AML-193 (cell line): ENCODE measurements at regions not wholly inside any gene's neighbourhood (a gene's known extent, or its start where the extent isn't known, plus 50 kb on each side); places are given as distances from the start of the nearest gene placed in this dataset.

Experiments
- DNase-seq, 2 experiments: peaks; one replicate each; lab custom pipeline; 2025; lab: John Stamatoyannopoulos, UW

DNA sequence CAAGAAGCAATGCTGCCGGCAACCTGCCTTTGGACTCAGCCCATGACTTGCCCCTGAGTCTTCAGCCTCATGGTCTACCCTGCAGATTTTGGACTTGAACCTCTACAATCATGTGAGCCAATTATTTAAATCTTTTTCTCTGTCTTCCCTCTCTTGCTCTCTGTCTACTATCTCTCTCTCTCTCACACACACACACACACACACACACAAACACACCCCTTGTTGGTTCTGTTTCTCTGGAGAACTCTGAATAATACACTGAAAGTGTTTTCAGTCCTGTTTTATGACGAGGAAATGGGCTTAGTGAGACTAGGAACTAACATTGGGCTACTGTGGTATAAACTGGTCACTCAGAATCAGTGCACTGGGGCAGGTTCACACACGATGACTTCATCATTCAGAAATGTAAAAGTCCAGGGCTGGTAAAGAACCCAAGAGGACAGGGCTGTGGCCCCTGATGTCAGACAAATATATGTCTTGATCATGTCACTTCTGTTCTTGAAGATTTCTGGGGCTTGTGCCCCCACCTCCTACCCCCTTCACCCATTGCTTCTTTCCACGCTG lies 266.1 kb upstream of the SIX2 start:
- DNase-seq, result no peak

DNA sequence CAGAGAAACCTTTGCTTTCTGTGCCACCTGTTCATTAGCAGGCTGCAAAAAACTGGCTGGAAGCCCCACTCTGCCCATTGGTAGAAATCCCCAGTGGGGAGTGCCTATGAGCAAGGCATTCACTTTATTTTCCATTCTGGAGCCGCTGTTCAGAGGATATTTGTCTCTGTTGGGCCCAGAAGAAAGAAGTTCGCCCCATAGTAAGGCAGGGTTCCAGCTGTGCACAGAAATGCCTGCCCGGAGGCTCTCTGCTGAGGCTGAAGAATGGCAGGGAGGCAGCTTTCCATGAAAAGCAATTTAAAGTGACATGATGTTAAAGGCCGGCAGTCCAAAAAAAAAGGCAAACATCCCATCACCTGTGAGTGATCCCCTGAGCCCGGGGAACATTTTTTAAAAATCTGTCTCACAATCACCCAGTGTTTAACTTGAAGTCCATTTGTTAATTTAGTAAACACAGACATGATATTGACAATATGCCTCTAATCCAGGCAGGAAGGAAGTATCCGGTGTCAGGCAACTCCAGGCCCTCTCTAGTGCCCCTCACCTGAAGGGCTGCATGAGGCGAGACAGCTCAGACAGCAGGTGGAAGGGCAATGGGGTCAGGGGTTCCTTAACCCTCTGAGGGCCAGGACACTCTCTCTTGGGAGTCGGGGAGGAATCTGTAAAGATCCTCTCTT lies 265.1 kb upstream of the SIX2 start:
- DNase-seq, result no peak

DNA sequence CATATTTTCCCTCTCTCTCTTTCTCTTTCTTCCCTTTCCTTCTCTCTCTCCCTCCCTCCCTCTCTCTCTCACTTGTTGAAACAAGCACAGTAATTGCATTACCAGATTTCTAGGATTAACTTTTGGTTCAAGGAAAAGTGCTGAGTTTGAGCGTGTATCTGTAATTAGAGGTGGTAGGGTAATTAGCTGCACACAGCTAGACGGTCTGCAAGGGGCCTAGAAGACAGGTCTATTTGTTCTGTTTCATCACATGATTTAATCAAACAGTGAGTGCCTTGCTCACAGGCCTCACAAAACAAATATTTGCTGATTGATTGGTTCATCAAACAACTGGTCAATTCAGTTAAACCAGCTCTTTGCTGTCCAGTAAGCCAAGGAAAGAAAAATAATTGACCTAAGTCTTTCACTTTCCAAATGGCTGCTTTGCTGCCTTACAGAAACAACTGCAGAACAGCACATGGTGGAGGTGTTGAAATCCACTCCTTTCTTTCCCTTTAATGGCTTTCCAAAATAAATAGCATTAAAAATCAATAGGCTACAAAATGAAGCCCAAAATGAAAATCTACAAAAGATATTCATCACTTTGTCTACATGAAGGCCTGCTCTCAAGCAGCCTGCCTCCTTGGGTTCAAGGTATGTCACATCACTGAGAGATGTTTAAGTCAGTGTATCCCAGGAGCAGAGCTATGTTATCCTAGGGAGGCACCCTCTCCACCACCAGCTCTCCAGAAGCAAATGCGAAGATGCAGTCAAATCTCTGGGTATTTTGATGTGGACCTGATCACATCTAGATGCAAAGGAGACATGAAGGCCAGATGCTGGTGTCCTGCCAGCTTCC lies 264.4 kb upstream of the SIX2 start:
- DNase-seq, result no peak

DNA sequence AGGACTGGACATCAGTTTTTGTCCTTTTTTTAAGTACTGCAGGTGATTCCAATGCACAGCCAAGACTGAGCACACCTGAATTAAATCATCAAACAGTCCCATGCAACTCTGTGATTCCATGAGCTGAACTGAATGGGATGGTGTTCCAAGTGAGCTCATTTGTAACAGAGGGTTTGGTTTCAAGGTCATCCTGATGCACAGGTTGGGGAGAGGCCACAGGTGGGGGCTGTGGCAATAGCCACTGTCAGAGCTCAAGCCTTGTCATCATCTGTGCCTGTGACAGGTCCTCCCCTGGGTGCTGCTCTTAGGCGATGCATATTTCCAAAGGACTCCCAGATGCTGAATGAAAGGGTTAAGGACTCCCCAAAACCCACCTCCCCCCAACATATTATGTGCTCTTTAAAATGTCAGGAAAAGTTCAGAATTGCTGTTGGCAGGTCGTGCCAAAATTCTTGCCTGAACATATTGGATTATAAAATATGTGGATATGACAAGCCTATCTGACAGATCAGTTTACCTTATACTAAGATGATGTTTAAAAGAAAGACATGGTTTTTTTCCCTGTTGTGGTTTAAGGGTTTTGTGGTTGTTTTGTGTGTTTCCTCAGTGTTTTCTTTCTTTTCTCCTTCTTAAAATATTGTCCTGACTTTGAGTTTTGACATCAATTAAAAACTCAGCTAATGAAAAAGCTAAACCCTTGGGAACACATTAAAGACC lies 263.5 kb upstream of the SIX2 start:
- DNase-seq, result no peak

DNA sequence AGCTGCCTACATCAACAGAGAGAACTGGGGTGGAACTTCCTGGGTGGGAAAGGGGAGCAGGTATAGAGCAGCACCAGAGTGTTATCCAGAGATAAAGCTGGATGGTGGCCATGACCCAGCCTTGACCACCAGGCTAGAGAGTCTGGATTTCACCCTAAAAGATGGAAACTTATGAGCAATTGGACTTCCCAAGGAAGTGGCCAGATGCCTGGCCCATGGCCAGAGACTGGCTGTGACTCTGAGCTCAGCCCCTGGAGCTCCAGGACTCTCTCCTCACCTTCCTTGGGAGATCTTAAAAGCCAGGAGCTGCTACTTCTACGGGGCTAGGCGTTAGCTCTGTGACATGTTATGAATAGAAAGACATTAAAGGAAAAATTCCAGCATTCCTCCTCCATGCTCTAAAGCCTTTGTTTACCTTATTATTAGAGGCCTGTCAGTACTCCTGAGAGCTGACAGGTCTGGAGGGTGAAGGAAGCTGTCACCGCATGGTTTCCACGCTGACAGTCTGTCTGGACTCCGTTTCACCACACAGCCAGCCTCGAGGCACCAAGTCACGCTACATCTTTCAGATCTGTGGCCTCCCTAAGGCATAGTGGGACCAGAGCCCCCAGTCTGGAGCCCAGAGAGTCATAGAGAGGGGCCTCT lies 260.0 kb upstream of the SIX2 start:
- no peak for DNase-seq

DNA sequence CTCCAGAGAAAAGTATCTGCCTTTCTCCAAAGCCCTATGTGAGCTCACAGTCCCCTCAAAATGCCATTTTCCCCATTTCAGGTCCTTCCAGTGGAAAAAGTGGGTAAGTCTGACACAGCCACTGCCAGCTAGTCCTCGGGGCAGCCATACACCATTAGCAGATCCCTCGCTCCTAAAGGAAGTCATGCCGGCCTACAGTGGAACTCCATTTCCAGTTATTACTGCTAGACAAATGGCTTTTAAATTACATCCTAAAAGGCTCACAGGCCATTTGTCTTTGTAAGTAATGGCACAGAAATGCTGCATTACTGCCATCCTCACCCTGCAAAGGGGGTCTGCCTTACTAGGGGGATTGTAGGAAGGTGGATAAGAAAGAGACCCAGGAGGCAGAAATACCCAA lies 259.4 kb upstream of the SIX2 start:
- no peak for DNase-seq

DNA sequence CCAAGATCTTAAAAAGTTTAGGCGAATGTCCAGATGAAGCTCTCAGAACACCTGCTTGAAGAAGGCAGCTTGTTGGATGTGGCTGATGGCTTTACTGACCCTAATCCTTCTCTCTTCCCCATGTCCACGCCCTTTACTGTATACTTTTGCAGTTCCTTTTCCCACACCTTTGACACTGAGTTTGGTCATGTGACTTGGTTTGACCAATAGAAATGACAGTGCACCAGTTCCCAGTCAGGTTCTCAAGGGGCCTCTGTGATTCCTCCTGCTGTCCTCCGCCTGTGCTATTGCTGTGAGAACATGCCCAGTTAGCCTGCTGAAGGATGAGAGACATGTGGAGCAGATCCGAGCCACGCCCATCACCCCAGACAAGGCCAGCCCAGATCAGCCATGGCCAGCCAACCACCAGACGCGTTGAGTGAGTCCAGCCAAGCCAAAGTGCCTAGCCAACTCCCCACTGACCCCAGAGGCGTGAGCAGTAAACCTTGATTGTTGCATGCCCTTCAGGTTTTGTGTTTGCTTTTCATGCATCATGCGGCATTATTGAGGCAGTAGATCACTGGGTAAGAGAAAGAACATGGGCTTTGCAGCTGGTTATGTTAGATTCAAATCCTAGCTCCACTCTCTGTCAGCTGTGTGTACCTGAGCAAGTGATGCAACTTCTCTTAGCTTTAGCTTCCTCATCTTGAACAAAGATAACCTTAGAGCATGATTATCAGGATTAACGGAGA lies 258.0 kb upstream of the SIX2 start:
- DNase-seq, result no peak

DNA sequence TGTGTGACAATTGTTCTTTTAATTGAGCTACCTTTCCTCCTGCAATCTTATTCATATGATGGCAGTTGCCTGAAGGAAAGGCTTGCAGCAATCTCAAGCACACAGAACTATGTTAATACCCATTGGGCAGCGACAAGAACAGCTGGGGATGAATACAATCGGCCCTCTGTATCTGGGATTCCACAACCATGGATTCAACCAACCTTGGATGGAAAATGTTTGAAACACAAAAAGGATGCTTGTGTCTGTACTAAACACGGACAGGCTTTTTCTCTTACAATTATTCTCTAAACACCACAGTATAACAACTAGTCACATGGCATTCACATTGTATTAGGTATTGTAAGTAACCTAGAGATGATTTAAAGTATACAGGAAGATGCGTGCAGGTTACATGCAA lies 256.1 kb upstream of the SIX2 start:
- no peak for DNase-seq

DNA sequence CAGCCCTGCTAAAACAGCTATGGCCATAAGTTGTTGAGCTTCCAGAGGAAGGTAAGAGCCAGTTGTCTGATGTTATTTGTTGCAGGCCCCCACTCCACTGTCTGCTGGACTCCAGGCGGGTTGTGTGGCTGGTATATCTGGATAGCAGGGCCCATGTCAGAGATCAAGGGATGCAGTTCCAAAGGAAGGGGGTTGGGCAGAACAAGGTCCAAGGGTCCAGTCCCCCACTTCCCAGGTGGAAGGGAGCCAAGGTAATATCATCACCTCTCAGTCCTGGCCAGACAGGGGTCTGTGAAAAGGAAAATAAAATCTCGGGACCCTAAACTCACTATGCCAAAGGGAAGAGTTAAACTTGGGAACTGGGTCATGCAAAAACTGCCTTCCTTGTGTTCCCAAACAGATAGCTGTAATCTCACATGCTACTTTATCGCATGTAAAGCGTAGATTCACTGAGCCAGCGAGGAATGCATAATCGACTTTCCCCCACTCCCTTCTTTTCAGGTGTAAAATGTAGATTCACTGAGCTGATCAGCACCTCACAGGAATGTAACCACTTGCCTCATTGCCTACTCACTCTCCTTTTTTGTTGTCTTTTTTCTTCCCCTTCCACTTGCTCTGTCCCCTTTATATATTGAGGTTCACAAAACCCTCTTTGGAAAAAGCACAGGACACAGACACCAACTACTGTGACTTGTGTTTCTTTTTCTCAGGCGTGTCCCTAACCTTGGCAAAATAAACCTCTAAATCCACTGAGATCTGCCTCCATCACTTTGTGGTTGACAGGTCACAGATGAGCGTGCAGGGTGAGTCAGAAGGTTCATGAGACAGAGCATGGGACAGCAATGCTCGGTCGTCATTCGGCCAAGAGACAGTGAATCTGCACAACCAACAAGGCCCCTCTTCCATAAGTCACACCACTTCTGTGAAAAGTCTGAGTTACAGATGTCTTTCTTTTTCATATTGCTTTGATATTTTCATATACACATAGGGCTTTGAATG lies 255.3 kb upstream of the SIX2 start:
- no peak for DNase-seq

DNA sequence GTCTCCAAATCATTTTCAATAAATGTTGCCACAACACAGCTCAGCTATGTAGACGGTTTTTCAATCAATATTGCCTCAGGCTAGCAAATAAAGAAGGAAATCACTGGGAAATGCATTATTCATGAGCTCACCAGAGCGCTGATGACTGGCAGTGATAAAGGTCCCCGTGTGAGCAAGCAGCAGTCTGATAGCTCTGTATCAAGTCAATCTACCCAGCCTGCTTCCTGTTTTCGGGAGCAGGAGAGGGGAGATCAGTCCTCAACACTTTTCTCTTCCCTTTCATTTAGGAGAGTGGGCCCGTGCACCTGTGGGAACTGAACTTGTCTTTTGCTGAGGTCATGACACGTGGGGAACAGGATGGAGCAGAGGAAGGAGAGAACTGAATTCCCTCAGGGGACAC lies 253.9 kb upstream of the SIX2 start:
- no peak for DNase-seq

DNA sequence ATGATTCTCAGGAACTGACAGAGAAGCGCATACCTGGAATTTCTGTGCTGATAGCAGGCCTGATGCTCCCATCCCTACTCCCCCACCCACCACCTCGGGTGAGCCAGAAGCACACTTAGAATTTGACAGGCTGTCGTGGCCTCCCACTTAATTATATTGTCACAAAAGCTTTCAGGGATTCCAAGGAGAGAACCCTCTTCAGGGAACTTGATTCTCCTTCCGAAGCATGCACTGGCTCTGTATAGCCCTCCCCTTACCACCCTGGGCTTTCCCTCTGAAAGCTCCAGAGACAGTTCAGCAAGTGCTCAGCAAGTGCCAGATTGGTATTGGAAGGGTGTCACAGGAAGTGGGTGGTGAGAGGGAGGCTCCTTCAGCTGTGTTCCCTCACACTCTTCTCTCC lies 252.5 kb upstream of the SIX2 start:
- DNase-seq, result no peak

DNA sequence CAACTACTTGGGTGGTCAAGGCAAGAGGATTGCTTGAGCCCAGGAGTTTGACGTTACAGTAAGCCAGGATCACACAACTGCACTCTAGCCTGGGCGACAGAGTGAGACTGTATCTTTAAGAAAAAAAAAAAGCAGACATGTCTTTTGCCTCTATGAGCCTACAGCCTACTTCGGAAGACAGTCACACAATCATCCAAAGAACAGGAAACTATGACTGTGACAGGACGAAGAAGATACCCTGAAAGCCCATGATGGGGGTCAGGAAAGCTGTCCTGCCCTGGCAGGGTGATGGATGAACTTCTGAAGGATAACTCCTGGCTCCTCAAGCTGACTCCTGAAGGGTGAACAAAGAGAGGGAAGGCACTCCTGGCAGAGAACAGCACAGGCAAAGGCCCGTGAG lies 251.7 kb upstream of the SIX2 start:
- no peak for DNase-seq

DNA sequence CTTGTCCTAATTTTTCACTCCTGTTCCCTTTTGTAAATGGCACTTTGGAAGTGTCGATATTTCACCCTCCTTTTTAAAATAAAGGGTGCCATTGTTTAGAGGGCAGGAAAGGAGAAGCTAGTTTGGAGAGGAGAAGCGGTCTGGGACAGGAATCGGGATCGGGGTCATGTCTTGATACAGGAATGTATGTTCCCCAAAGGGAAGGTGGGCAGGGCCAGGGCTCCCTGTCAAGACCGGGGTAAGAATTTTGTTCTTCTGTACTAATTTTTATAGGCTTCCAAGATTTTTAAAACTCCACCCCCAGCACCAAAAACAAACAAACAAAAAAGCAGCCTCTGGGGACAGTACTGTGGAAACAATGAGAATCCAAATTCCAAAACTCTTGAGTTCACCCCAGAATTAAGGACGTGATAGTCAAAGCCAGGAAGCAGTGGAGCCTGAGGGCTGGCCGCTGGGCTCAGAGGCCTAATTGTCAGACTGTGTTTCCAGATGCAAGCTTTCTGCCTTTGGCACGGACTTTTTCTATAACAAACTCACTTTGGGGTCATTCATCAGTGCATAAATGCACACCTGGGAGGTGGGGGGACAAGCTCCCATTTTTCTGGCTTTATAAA lies 250.4 kb upstream of the SIX2 start:
- DNase-seq, result no peak

DNA sequence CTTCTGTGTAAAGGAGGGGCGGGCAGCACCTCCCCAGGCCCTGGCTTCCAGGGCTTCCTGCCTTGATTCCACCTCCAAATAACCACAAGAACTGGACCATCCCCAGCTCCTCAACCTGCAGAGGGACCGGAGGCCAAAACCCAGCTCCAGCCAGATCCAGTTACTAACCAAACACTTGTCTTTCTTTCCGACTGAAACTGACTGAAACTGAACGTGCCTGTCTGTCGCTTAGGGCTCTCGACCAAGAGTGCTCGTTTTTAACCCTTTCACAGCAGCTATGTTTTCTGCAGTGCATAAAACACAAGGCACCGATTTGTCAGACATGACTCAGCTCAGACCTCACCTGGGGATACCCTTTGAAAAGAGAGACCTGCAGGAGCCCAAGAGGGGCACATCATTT lies 249.9 kb upstream of the SIX2 start:
- no peak for DNase-seq

DNA sequence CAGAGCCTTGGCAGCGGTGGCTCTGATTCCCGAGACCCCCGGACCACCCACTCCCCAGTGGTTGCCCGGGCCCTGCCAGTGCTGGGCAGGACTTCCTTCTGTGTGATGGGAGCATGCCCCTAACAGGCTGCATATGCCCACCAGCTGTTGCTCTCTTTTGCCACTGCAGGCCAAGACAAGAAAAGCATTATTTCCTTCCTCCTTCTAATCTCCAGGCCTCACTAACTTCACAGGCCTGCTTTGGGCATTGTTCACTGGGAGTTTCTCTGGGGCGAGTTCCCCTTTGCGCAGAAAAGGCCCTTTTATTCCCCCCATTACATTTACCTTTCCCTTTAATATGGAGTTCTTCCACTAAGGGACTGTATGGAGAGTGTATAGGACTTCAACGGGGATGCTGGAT lies 249.1 kb upstream of the SIX2 start:
- no peak for DNase-seq

DNA sequence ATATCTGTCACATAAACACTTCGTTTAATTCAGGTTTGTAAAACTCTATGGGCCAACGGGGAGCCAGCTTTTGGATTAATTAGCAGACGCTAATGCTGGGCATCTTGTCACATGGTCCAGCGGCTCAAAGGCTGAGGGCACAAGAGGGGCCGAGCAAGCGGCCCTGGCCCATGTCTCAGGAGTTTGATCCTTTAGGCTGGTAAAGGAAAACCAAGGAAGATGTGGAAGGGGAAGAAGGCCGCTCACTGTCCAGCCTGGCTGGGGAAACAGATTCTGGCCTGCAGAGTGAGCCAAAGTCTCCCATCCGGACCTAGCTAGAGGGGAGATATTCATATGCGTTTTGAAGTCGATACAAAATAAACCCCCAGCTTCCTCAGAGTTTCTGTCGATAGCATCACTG lies 248.6 kb upstream of the SIX2 start:
- no peak for DNase-seq

DNA sequence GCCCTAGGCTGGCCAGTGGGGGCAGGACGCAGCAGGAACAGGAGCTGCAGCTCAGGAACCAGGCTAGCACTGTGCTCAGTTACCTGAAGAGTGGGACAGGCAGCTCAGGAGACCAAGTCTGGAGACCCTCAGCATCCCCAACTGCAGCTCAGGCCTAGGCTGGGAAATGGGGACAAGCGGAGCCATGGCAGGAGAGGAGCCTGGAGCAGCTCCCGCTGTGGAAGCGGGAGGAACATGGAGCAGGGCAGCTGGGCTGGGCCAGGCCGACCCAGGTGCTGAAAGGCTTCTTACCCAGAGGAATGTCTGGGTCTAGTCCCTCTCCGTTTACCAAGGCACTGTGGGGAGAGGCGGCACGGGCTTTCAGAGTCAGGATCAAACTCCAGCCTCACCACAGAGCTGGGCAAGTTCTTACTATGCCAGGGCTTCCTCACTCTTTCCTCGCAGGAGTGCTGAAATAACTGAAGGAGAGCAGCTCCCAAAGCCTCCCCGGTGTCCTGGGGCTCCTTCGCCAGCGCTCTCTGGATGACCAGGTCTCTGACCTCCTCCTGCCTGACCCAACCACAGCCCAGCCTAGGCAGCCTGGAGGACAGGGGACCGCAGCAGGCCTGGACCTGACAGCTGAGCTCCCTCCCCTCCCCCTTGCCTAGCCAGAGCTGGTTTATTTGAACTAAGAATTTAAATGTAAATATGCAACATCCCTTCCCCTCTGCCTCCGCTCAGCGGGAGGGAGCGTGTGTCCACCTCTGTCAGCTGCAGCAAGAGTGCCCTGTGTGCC lies 247.8 kb upstream of the SIX2 start:
- no peak for DNase-seq

DNA sequence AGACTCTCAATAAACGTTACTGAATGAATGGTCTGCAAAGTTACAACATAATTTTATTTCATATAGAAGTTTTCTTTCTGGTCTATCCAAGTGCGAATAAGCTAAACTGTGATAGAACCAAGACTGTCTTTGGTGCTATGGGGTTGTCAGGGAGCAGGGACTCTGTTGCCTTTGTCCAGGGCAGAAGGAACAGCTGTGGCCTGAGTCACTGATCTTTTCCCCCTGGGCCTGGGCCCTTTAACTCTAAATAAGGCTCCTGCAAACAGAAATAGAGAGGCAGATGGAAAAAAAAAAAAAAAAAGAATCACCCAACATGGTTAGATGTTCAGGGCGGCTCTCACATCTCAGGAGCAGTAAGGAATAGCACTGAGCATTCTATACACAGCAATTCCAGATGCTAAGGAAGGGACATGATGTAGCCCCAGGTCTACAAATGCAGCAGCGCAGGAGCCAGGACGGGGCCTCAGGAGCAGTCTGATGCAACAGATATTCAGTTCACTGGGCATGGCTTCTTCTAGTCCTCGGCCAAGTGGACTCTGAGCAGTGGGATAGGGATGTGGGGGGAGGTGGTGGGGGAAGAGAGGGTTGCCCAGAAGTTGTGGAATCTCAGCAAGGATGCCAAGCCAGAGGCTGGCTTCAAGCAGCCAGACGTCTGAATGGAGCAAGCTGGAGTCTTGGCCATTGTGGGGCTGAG lies 247.1 kb upstream of the SIX2 start:
- DNase-seq, result no peak
